Nephron progenitor cell (in vitro differentiated cells): ENCODE measurements at regions not wholly inside any gene's neighbourhood (a gene's known extent, or its start where the extent isn't known, plus 50 kb on each side); places are given as distances from the start of the nearest gene placed in this dataset.
"Not testable (repeated sequence)": the region's sequence is repeated elsewhere in the genome, so short reads cannot be mapped to it uniquely, and the experiment has no call there.

ENCODE experiments used
- DNase-seq: peaks from one replicate; pipeline ENCODE4 v3.0.0; 2021
- H3K27ac Mint-ChIP-seq: 2 replicates; pipeline ENCODE4 v1.8.0; 2021; ENCODE audit warnings: mild to moderate bottlenecking, moderate library complexity, mixed read lengths
- H3K27me3 Mint-ChIP-seq: 2 replicates; pipeline ENCODE4 v1.8.0; 2021; ENCODE audit warnings: mild to moderate bottlenecking, low read depth, mixed read lengths; ENCODE audit not compliant: poor library complexity
- H3K36me3 Mint-ChIP-seq: 2 replicates; pipeline ENCODE4 v1.8.0; 2021; ENCODE audit warnings: low read depth, mixed read lengths
- H3K4me1 Mint-ChIP-seq: 2 replicates; pipeline ENCODE4 v1.8.0; 2021; ENCODE audit warnings: mixed read lengths
- H3K4me3 Mint-ChIP-seq: 2 replicates; pipeline ENCODE4 v1.8.0; 2021; ENCODE audit warnings: mild to moderate bottlenecking, moderate library complexity, mixed read lengths
- H3K9me3 Mint-ChIP-seq: 2 replicates; pipeline ENCODE4 v1.8.0; 2021; ENCODE audit warnings: mild to moderate bottlenecking, moderate library complexity, mixed read lengths
- CTCF ChIP-seq: fragments of 200-600 bp; sonication (generic); IDR thresholded peaks from 2 replicates; pipeline ENCODE4 v1.5.0; 2021; ENCODE audit warnings: antibody characterized with exemption

- H3K4me3 Mint-ChIP-seq = no peak overlapping the region
- no peak overlapping the region for H3K27ac Mint-ChIP-seq
- H3K27me3 Mint-ChIP-seq = no peaks in the 10 kb centered on the region
- TF ChIP-seq CTCF = no peak
- H3K4me1 Mint-ChIP-seq = no peaks in the 10 kb centered on the region
- no peak for DNase-seq
- H3K9me3 Mint-ChIP-seq = no peaks in the 10 kb centered on the region
- H3K36me3 Mint-ChIP-seq = no peaks in the 10 kb centered on the region
Observed at GRCh38 chr6:101146389-101146788, 247.1 kb upstream of the GRIK2 start.

GRCh38 chr6:101150226-101150625, 243.3 kb upstream of the GRIK2 start:
- no peaks in the 10 kb centered on the region for H3K36me3 Mint-ChIP-seq

DNA sequence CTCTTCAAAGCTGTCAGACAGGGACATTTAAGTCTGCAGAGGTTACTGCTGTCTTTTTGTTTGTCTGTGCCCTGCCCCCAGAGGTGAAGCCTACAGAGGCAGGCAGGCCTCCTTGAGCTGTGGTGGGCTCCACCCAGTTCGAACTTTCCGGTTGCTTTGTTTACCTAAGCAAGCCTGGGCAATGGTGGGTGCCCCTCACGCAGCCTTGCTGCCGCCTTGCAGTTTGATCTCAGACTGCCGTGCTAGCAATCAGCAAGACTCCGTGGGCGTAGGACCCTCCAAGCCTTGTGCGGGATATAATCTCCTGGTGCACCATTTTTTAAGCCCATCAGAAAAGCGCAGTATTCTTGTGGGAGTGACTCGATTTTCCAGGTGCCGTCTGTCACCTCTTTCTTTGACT, 235.9 kb upstream of the GRIK2 start:
- not testable (repeated sequence) for H3K27me3 Mint-ChIP-seq, H3K4me1 Mint-ChIP-seq, H3K4me3 Mint-ChIP-seq, DNase-seq, H3K27ac Mint-ChIP-seq, H3K36me3 Mint-ChIP-seq
- peaks cover 21% of the 10 kb centered on the region for H3K9me3 Mint-ChIP-seq

More at GRCh38 chr6:101150226-101150625, 243.3 kb upstream of the GRIK2 start:
- no peak for DNase-seq
- Mint-ChIP-seq H3K4me3 (no peak overlapping the region), H3K27me3 (no peaks in the 10 kb centered on the region), H3K9me3 (peaks cover 4% of the 10 kb centered on the region), H3K4me1 (no peaks in the 10 kb centered on the region), H3K27ac (no peak overlapping the region)
- TF ChIP-seq CTCF = no peak

DNA sequence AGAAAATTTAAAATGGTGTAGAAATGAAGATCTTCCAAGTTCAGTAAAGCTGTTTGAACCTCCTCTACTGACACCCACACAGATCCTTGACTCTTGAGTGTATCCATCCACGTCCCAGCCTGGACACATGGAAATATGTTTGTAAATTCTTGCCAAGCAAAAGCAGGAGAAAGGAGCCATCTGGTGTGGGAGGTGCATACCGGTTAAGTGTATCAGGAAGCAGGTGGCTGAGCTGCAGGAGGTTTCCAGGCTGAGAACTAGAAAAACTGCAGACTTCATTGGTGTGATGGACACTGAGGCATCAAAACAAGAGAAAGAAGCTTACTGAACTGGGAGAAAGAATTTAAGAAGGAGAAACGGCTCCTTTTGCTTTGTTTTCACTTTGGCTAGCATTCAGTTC, 229.9 kb upstream of the GRIK2 start:
- Mint-ChIP-seq H3K36me3 (no peaks in the 10 kb centered on the region), H3K27me3 (no peaks in the 10 kb centered on the region), H3K27ac (no peak overlapping the region), H3K4me1 (peaks cover 20% of the 10 kb centered on the region), H3K4me3 (no peak overlapping the region), H3K9me3 (no peaks in the 10 kb centered on the region)
- TF ChIP-seq CTCF = no peak
- no peak for DNase-seq

GRCh38 chr6:101167638-101168037, 225.9 kb upstream of the GRIK2 start:
- peaks cover 6% of the 10 kb centered on the region for H3K36me3 Mint-ChIP-seq
- no peak for DNase-seq
- peaks cover 14% of the 10 kb centered on the region for H3K4me1 Mint-ChIP-seq
- H3K27ac Mint-ChIP-seq = no peak overlapping the region
- TF ChIP-seq CTCF = no peak
- no peak overlapping the region for H3K4me3 Mint-ChIP-seq
- H3K27me3 Mint-ChIP-seq = no peaks in the 10 kb centered on the region
- H3K9me3 Mint-ChIP-seq = peaks cover 23% of the 10 kb centered on the region

- H3K4me1 Mint-ChIP-seq, H3K27ac Mint-ChIP-seq, H3K4me3 Mint-ChIP-seq, H3K27me3 Mint-ChIP-seq, DNase-seq, H3K36me3 Mint-ChIP-seq: not testable (repeated sequence)
- H3K9me3 Mint-ChIP-seq = peaks cover 23% of the 10 kb centered on the region
Observed at GRCh38 chr6:101171049-101171448, 222.5 kb upstream of the GRIK2 start.

GRCh38 chr6:101178748-101179147, 214.8 kb upstream of the GRIK2 start:
- DNase-seq = no peak
- H3K36me3 Mint-ChIP-seq = no peaks in the 10 kb centered on the region
- H3K27me3 Mint-ChIP-seq = no peaks in the 10 kb centered on the region
- no peak overlapping the region for H3K4me3 Mint-ChIP-seq
- H3K27ac Mint-ChIP-seq = no peak overlapping the region
- no peak for TF ChIP-seq CTCF
- no peaks in the 10 kb centered on the region for H3K4me1 Mint-ChIP-seq
- H3K9me3 Mint-ChIP-seq = no peaks in the 10 kb centered on the region
